ENCODE measurements at regions not wholly inside any gene's neighbourhood (a gene's known extent, or its start where the extent isn't known, plus 50 kb on each side); places are given as distances from the start of the nearest gene placed in this dataset.
"Not testable (repeated sequence)": the region's sequence is repeated elsewhere in the genome, so short reads cannot be mapped to it uniquely, and the experiment has no call there.

DNA sequence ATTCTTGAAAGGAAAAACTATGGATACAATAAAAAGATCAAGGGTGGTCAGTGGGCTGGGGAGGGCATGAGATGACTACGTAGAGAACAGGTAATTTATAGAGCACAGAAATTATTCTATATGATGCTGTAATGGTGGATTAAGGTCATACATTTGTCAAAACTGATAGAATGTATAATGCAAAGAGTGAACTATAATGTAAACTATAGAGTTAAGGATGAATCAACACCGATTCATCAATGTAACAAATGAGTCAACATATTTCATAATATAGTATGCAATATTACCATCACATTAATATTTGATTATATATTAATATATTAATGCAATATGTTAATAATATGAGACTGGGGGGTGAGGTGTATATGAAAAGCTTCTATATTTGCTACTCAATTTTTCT, 555.6 kb upstream of the POT1 start:
- DNase-seq (ENCODE audit: low spot score) = no peak
- FAIRE-seq = no peak

- no peak for DNase-seq (ENCODE audit: low spot score)
- FAIRE-seq = no peak
Measured at GRCh38 chr7:125484755-125485154, 555.1 kb upstream of the POT1 start.

- FAIRE-seq = no peak
- DNase-seq (ENCODE audit: low spot score) = no peak
Measured at GRCh38 chr7:125481323-125481722, 551.7 kb upstream of the POT1 start.

DNA sequence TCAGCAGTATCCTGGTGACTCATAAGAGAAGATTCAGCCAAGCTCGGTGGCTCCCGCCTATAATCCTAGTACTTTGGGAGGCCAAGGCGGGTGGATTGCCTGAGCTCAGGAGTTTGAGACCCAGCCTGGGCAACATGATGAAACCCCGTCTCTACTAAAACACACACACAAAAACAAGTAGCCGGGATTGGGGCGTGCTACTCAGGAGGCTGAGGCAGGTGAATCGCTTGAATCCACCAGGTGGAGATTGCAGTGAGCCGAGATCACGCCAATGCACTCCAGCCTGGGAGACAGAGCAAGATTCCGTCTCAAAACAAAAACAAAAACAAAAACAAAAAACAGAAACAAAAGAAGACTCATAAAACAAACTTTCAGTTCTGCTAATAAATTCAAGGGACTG, 551.1 kb upstream of the POT1 start:
- FAIRE-seq = no peak
- DNase-seq (ENCODE audit: low spot score) = no peak

- no peak for FAIRE-seq
- DNase-seq (ENCODE audit: low spot score) = no peak
Measured at GRCh38 chr7:125468855-125469174, 539.2 kb upstream of the POT1 start.

DNA sequence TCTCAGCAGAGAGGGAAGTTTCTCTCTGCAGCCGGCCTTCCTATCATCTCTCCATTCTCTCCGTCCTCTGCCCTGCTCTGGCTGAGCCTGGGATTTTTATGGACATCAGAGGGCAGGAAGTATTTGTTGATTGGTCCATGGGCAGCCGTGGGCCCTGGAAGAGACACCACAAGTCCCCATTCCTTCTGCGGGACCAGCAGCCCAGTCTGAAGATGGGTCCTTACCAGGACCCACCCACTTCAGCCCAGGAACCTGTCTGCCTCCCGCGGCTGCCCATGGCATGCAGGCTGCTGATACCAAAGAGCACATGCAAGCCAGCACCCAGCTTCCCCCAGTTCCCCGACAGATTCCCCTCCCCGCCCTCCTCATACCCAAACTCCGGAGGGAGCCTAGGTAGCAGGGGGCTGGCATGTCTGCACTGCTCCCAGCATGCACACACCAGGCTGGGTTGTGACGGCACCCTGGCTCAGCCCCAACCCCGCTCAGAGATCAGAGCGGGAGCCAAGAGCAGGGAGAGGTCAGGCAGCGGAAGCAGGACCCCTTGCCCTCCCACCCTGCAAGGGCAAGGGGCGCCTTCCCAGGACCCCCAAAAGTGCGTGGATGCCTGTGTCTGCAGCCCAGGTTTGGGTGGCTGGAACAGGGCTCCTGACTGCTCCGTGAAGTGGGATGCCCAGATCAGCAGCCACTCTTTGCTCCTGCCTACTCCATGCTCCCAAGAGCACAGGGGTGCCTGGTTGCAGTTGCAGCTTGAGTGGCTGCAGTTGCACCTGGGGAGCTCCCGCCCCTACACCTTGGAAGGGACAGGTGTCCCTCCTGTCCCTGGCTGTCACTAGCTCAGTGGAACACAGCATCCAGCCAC, 538.6 kb upstream of the POT1 start:
- DNase-seq (ENCODE audit: low spot score) (no peak), FAIRE-seq (no peak)

GRCh38 chr7:125465527-125465926, 535.9 kb upstream of the POT1 start:
- no peak for FAIRE-seq
- DNase-seq (ENCODE audit: low spot score) = no peak

DNA sequence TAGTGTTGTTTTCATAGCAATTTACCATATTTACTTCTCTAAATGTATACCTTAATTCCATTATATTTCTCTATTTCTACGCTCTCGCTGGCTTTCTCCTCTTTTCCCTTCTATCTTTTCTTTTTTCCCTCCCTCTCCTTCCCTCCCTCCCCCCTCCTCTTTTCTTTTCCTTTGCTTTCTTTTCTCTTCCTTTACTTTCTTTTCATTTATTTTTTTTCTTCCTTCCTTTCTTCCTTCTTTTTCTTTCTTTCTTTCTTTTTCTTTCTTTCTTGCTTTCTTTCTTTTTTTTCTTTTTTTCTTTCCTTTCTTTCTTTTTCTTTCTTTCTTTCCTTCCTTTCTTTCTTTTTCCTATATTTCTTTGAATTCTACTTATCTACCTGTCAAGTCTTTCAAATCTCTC, 533.0 kb upstream of the POT1 start:
- FAIRE-seq = no peak
- DNase-seq (ENCODE audit: low spot score) = no peak

- FAIRE-seq (no peak), DNase-seq (ENCODE audit: low spot score) (no peak)
Measured at GRCh38 chr7:125459038-125459437, 529.4 kb upstream of the POT1 start.

- DNase-seq (ENCODE audit: low spot score) = no peak
- FAIRE-seq = no peak
Measured at GRCh38 chr7:125450749-125451148, 521.1 kb upstream of the POT1 start.

GRCh38 chr7:125445836-125446235, 516.2 kb upstream of the POT1 start:
- no peak for FAIRE-seq

DNA sequence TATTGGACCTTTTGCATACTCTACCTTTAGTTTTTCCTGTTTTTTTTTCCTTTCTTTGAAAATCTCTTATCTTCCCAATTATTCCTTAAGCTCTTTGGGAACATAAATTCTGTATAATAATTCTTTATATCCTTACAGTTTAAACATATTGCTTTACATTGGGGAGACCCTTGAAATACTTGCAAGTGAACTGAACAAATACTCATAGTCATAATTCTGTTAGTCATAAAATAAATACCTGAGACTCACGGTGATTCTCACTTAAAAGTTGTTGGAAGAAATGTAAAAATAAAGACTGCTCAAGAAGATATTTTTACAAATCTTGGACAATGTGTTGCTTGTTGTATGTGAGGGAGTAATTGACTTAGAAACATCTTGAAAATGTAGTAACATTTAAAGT, 515.2 kb upstream of the POT1 start:
- DNase-seq (ENCODE audit: low spot score) (no peak), FAIRE-seq (no peak)

More at GRCh38 chr7:125445836-125446235, 516.2 kb upstream of the POT1 start:
- no peak for DNase-seq (ENCODE audit: low spot score)

GRCh38 chr7:125436220-125436619, 506.6 kb upstream of the POT1 start:
- DNase-seq (ENCODE audit: low spot score) = no peak
- no peak for FAIRE-seq

GRCh38 chr7:125431349-125431748, 501.7 kb upstream of the POT1 start:
- DNase-seq (ENCODE audit: low spot score) (no peak), FAIRE-seq (no peak)

- FAIRE-seq (no peak), DNase-seq (ENCODE audit: low spot score) (no peak)
Measured at GRCh38 chr7:125430013-125430412, 500.4 kb upstream of the POT1 start.

GRCh38 chr7:125427676-125428075, 498.1 kb upstream of the POT1 start:
- DNase-seq (ENCODE audit: low spot score) (no peak), FAIRE-seq (no peak)

DNA sequence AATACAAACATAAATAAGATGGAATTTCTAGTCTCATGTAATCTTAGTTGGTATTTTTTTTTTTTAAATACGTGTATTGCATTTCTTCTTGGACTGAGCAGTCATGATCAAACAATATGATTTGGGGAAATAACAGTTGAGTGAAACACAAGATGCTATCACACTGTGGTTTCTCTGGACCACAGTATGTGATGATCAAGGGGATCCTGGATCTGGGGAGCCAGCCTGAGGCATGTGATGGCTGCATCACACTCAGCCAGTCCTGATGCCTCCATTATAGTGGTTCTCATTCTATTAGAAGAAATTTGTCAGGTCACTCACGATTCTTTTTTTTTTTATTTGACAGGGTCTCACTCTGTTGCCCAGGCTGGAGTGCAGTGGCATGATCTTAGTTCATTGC, 495.9 kb upstream of the POT1 start:
- FAIRE-seq (no peak), DNase-seq (ENCODE audit: low spot score) (no peak)

DNA sequence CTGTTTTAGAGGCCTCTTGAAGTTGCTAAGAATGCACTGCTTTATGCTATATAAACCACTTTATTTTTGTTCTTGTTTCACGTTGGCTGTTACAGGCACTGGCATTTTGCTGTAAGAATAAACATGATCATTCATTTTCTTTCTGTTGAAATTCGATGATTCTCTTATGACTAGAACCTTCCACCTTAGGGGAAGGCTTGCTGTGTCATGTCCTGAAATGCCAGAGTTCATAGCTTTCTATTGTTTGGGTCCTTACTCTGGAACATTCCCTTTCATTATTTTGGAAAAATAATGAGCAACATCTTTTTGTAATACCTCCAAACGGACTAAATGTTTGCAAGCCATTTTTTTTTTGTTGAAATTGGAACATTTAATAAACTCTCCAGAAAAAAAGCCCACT, 495.1 kb upstream of the POT1 start:
- DNase-seq (ENCODE audit: low spot score) (no peak), FAIRE-seq (no peak)

DNA sequence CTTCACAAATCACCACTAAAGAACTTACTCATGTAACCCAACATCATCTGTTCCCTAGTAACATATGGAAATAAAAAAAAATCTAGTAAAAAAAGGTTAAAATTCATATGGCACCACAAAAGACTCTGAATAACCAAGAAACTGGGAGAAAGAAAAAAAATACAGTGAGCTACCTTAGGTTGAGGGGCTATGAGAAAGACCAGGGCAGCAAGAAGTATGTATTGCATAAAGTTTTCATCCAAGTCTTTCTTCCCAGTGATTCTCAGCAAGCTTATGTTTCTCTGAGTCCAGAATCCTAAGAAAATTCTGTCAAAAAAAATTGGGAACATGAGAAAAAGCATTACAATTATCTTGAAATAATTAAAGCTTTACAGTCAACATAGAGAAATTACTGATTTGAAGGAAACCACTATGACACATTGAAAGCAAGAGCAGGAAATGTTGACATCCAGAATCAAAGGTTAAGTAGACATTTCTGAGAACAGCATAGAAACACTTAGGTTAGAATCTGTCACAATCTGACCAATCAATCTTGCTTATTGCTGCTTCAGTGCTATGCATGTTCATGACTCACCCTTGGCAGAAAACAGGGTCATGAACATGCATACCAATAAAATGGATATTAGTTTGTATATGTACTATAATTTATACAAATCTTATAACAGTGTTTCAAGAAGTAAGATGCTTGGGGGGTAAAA, 494.0 kb upstream of the POT1 start:
- DNase-seq (ENCODE audit: low spot score) = no peak
- no peak for FAIRE-seq

GRCh38 chr7:125421407-125421806, 491.8 kb upstream of the POT1 start:
- FAIRE-seq; DNase-seq (ENCODE audit: low spot score): not testable (repeated sequence)

- FAIRE-seq = no peak
Measured at GRCh38 chr7:125412890-125413665, 483.5 kb upstream of the POT1 start.

DNA sequence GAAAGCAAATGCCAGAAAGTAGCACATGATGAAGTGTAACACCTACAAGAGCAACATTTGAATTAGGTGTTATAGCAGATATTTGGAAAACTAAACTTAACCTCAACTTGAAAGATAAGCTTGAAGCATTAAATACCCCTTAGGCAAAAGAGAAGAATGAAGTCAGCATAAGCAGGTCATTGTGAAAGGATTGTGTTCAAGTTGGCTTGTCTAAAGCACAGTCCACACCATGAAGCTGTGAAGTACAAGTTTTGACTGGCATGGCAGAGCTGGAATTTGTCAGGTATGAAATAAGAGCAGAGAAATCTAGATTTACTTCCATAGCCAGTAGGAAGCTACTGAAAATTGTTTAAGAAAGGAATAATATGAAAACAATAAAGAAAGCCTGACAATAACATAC, 480.3 kb upstream of the POT1 start:
- DNase-seq (ENCODE audit: low spot score) = no peak
- FAIRE-seq = no peak

More at GRCh38 chr7:125412890-125413665, 483.5 kb upstream of the POT1 start:
- no peak for DNase-seq (ENCODE audit: low spot score)

Measured in urothelium cell line (cell line).